Endothelial cell (in vitro differentiated cells): ENCODE measurements at regions not wholly inside any gene's neighbourhood (a gene's known extent, or its start where the extent isn't known, plus 50 kb on each side); places are given as distances from the start of the nearest gene placed in this dataset.
A peak's percentile ranks its signal among the peaks of the same experiment; 100 is the strongest.

ENCODE experiments used
- DNase-seq: peaks from one replicate; pipeline ENCODE4 v3.0.0; 2021; ENCODE audit warnings: low spot score
- H3K27ac Mint-ChIP-seq: one replicate; pipeline ENCODE4 v1.8.0; 2021; ENCODE audit warnings: mixed read lengths, inconsistent platforms; ENCODE audit not compliant: unreplicated experiment
- H3K27me3 Mint-ChIP-seq: one replicate; pipeline ENCODE4 v1.8.0; 2021; ENCODE audit warnings: mild to moderate bottlenecking, moderate library complexity, mixed read lengths, inconsistent platforms; ENCODE audit not compliant: unreplicated experiment
- H3K36me3 Mint-ChIP-seq: one replicate; pipeline ENCODE4 v1.8.0; 2021; ENCODE audit warnings: mild to moderate bottlenecking, low read depth, mixed read lengths, inconsistent platforms; ENCODE audit not compliant: unreplicated experiment
- H3K4me1 Mint-ChIP-seq: one replicate; pipeline ENCODE4 v1.8.0; 2021; ENCODE audit warnings: mild to moderate bottlenecking, mixed read lengths, inconsistent platforms; ENCODE audit not compliant: unreplicated experiment
- H3K4me3 Mint-ChIP-seq: one replicate; pipeline ENCODE4 v1.8.0; 2021; ENCODE audit warnings: mild to moderate bottlenecking, mixed read lengths, inconsistent platforms; ENCODE audit not compliant: unreplicated experiment
- H3K9me3 Mint-ChIP-seq: one replicate; pipeline ENCODE4 v1.8.0; 2021; ENCODE audit warnings: mixed read lengths, inconsistent platforms; ENCODE audit not compliant: unreplicated experiment
- CTCF ChIP-seq: fragments of 200-600 bp; sonication (generic); IDR thresholded peaks from one replicate; pipeline ENCODE4 v1.5.0; 2021; ENCODE audit warnings: antibody characterized with exemption; ENCODE audit not compliant: unreplicated experiment

GRCh38 chr1:101299141-101299540 is 62.3 kb downstream of the S1PR1 start:
- Mint-ChIP-seq H3K27ac (peak overlapping the region; percentile 82), H3K27me3 (peaks cover 3% of the 10 kb centered on the region), H3K36me3 (no peaks in the 10 kb centered on the region), H3K4me3 (no peak overlapping the region), H3K9me3 (no peaks in the 10 kb centered on the region), H3K4me1 (peaks cover 34% of the 10 kb centered on the region)
- DNase-seq = no peak
- no peak for TF ChIP-seq CTCF

DNA sequence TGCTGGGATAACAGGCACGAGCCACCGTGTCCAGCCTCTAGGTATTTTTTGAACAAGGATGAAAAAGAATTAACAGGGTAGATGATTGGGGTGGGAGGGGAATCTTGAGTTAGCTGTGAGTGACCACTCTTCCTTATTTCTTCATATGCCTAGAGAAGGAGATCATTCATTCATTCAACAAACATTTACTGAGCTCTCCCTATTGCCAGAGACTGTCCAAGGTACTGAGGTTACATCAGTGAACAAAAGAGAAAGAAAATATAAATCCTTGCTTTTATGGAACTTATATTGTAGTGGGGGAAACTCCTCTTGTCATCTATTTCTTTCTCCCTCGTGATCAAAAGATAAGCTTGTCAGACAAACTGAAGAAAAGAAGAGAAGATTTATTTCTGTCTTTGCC is 62.9 kb downstream of the S1PR1 start:
- Mint-ChIP-seq H3K9me3 (no peaks in the 10 kb centered on the region), H3K36me3 (no peaks in the 10 kb centered on the region), H3K27me3 (peaks cover 3% of the 10 kb centered on the region), H3K4me1 (peaks cover 34% of the 10 kb centered on the region), H3K27ac (no peak overlapping the region), H3K4me3 (no peak overlapping the region)
- TF ChIP-seq CTCF = no peak
- DNase-seq = no peak

DNA sequence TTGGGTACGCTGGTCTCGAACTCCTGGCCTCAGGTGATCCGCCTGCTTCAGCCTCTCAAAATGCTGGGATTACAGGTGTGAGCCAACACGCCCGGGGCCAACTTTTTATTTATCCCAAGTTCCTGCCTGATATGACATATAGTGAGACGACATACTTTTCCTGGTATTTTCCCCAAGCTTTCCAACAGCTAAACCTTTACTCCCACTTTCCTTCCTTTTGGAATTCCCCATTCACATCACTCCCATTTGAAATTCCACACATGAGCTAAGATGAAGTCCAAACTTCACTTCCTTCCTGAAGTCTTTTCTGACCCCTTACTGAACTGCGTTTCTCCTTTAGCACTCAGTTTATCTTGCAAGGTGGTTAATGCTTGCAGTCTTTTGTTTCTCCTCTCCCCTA is 64.1 kb downstream of the S1PR1 start:
- H3K4me3 Mint-ChIP-seq = no peak overlapping the region
- no peaks in the 10 kb centered on the region for H3K27me3 Mint-ChIP-seq
- peaks cover 34% of the 10 kb centered on the region for H3K4me1 Mint-ChIP-seq
- no peak overlapping the region for H3K27ac Mint-ChIP-seq
- DNase-seq = no peak
- no peaks in the 10 kb centered on the region for H3K9me3 Mint-ChIP-seq
- H3K36me3 Mint-ChIP-seq = no peaks in the 10 kb centered on the region
- TF ChIP-seq CTCF = no peak

DNA sequence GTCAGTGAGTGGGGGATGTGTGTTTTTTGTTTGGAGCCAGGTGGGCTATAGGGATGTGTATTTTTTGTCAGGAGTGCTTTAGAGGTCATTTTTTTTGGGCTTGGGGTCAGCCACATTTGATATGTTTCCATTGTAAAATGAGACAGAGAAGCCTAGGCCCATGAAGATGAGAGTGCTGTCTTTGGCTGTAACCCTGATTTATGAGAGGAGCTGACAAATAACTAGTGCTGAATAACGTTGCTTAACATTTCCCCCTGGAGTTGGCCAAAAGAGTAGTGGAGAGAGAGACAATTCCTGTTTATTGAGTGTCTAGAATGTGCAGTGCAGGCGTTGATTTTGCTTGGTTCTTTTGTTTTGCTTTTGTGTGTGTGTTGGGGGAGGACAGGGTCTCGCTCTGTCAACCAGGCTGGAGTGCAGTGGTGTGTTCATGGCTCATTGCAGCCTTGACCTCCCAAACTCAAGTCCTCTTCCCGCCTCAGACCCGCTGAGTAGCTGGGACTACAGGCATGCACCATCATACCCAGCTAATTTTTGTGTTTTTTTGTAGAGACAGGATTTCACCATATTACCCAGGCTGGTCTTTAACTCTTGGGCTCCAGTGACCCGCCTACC is 64.7 kb downstream of the S1PR1 start:
- H3K36me3 Mint-ChIP-seq = no peaks in the 10 kb centered on the region
- peaks cover 32% of the 10 kb centered on the region for H3K4me1 Mint-ChIP-seq
- DNase-seq = no peak
- no peak overlapping the region for H3K4me3 Mint-ChIP-seq
- no peak overlapping the region for H3K27ac Mint-ChIP-seq
- H3K9me3 Mint-ChIP-seq = no peaks in the 10 kb centered on the region
- H3K27me3 Mint-ChIP-seq = no peaks in the 10 kb centered on the region
- TF ChIP-seq CTCF = no peak

GRCh38 chr1:101302831-101303511 is 66.2 kb downstream of the S1PR1 start:
- DNase-seq = no peak
- TF ChIP-seq CTCF = no peak
- Mint-ChIP-seq H3K27ac (no peak overlapping the region), H3K4me1 (peaks cover 29% of the 10 kb centered on the region), H3K36me3 (no peaks in the 10 kb centered on the region), H3K9me3 (no peaks in the 10 kb centered on the region), H3K4me3 (no peak overlapping the region), H3K27me3 (peaks cover 3% of the 10 kb centered on the region)
